ENCODE measurements at regions not wholly inside any gene's neighbourhood (a gene's known extent, or its start where the extent isn't known, plus 50 kb on each side); places are given as distances from the start of the nearest gene placed in this dataset.

- no peak for DNase-seq (ENCODE audit: low spot score in 2 of 2)
- intact Hi-C loops (cut with DNase I; ENCODE audit: low total_unique reads): no loop called here
- TF ChIP-seq POLR2A (IDR thresholded peaks at IDR 0.05) (no peak), CTCF (IDR thresholded peaks at IDR 0.05) (no peak), POLR2AphosphoS5 (IDR thresholded peaks at IDR 0.05) (no peak)
Measured at GRCh38 chr14:45308745-45309397, 55.9 kb upstream of the MIS18BP1 start.

More at GRCh38 chr14:45308745-45309397, 55.9 kb upstream of the MIS18BP1 start:
- Histone ChIP-seq H3K27ac (no peak overlapping the region), H3K4me1 (no peaks in the 10 kb centered on the region), H3K27me3 (no peaks in the 10 kb centered on the region), H3K4me3 (no peak overlapping the region), H3K9me3 (peaks cover 0 to 13% of the 10 kb centered on the region in 2 donors), H3K36me3 (no peaks in the 10 kb centered on the region)
